ENCODE measurements at regions not wholly inside any gene's neighbourhood (a gene's known extent, or its start where the extent isn't known, plus 50 kb on each side); places are given as distances from the start of the nearest gene placed in this dataset.

GRCh38 chr1:29428997-29429396 lies 192.7 kb downstream of the PTPRU start:
- TF ChIP-seq RARB (CRISPR knock-in tag; IDR thresholded peaks at IDR 0.05) (no peak), ZFP30 (CRISPR knock-in tag; IDR thresholded peaks at IDR 0.05) (no peak)
